ENCODE measurements at regions not wholly inside any gene's neighbourhood (a gene's known extent, or its start where the extent isn't known, plus 50 kb on each side); places are given as distances from the start of the nearest gene placed in this dataset.

DNA sequence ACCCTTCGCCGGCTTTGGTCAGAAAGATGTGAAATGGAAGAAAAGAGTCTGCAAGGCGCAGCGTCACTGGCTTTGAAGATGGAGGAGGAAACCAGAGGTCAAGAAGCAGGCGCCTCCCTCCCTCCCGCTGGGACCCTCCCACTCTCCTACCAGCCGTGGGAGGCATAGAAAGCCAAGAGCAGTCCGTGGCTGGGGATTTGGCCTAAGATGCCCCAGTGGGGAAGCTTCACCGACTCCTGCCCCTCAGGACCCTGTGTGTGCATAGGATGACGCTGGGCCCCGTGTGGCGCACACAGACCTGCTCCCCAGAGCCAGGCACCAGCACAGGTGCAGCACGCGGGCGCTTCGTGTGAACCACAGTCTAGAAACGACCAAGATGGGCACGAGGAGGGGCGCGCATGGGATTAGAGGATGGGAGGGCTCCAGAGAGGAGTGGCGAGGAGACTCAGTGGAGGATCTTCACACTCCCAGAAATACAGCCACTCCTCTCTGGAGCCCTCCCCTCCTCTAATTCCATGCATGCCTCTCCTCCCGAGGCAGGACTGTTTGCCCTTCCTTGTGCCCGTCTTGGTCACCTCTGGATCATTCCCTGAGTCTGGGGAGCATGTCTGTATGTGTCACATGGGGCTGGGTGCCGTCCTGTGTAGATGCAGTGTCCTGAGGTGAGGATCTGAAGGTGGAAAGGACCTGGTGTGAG lies 194.3 kb downstream of the TEX29 start:
- TF ChIP-seq, protein P1, sequence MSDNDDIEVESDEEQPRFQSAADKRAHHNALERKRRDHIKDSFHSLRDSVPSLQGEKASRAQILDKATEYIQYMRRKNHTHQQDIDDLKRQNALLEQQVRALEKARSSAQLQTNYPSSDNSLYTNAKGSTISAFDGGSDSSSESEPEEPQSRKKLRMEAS (IDR thresholded peaks at IDR 0.05; ENCODE audit: low read depth) = no peak
- TF ChIP-seq, protein P2, sequence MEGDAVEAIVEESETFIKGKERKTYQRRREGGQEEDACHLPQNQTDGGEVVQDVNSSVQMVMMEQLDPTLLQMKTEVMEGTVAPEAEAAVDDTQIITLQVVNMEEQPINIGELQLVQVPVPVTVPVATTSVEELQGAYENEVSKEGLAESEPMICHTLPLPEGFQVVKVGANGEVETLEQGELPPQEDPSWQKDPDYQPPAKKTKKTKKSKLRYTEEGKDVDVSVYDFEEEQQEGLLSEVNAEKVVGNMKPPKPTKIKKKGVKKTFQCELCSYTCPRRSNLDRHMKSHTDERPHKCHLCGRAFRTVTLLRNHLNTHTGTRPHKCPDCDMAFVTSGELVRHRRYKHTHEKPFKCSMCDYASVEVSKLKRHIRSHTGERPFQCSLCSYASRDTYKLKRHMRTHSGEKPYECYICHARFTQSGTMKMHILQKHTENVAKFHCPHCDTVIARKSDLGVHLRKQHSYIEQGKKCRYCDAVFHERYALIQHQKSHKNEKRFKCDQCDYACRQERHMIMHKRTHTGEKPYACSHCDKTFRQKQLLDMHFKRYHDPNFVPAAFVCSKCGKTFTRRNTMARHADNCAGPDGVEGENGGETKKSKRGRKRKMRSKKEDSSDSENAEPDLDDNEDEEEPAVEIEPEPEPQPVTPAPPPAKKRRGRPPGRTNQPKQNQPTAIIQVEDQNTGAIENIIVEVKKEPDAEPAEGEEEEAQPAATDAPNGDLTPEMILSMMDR (IDR thresholded peaks at IDR 0.05) = no peak
- TF ChIP-seq, protein P3, sequence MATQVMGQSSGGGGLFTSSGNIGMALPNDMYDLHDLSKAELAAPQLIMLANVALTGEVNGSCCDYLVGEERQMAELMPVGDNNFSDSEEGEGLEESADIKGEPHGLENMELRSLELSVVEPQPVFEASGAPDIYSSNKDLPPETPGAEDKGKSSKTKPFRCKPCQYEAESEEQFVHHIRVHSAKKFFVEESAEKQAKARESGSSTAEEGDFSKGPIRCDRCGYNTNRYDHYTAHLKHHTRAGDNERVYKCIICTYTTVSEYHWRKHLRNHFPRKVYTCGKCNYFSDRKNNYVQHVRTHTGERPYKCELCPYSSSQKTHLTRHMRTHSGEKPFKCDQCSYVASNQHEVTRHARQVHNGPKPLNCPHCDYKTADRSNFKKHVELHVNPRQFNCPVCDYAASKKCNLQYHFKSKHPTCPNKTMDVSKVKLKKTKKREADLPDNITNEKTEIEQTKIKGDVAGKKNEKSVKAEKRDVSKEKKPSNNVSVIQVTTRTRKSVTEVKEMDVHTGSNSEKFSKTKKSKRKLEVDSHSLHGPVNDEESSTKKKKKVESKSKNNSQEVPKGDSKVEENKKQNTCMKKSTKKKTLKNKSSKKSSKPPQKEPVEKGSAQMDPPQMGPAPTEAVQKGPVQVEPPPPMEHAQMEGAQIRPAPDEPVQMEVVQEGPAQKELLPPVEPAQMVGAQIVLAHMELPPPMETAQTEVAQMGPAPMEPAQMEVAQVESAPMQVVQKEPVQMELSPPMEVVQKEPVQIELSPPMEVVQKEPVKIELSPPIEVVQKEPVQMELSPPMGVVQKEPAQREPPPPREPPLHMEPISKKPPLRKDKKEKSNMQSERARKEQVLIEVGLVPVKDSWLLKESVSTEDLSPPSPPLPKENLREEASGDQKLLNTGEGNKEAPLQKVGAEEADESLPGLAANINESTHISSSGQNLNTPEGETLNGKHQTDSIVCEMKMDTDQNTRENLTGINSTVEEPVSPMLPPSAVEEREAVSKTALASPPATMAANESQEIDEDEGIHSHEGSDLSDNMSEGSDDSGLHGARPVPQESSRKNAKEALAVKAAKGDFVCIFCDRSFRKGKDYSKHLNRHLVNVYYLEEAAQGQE (IDR thresholded peaks at IDR 0.05; ENCODE audit: low read depth, low read length) = no peak
- TF ChIP-seq YY1 (IDR thresholded peaks at IDR 0.05; ENCODE audit: low read depth) (no peak), TAF1 (IDR thresholded peaks at IDR 0.05; ENCODE audit: borderline replicate concordance, low read depth, low read length) (no peak), RFX5 (IDR thresholded peaks at IDR 0.05; ENCODE audit: low read length) (no peak), RAD21 (IDR thresholded peaks at IDR 0.05; ENCODE audit: low read length) (no peak), POLR2AphosphoS5 (IDR thresholded peaks at IDR 0.05; ENCODE audit: low read depth, low read length) (no peak), FOXJ3 (CRISPR knock-in tag; IDR thresholded peaks at IDR 0.05) (no peak), TCF12 (IDR thresholded peaks at IDR 0.05) (no peak), CHD2 (IDR thresholded peaks at IDR 0.05; ENCODE audit: low read length, partially characterized antibody) (no peak)
- TF ChIP-seq, protein P4, sequence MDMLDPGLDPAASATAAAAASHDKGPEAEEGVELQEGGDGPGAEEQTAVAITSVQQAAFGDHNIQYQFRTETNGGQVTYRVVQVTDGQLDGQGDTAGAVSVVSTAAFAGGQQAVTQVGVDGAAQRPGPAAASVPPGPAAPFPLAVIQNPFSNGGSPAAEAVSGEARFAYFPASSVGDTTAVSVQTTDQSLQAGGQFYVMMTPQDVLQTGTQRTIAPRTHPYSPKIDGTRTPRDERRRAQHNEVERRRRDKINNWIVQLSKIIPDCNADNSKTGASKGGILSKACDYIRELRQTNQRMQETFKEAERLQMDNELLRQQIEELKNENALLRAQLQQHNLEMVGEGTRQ (IDR thresholded peaks at IDR 0.05; ENCODE audit: borderline replicate concordance, low read depth, low read length) = no peak

Measured in SK-N-SH (cell line).